ENCODE measurements at regions not wholly inside any gene's neighbourhood (a gene's known extent, or its start where the extent isn't known, plus 50 kb on each side); places are given as distances from the start of the nearest gene placed in this dataset.

GRCh38 chr14:85333841-85334240 is 196.1 kb upstream of the FLRT2 start:
- no peaks in the 10 kb centered on the region for H3K79me2 ChIP-seq (ENCODE audit: insufficient read depth, low read length)
- DNase-seq (no peak), ATAC-seq (ENCODE audit: insufficient read depth, low read depth) (no peak)
- H3K27ac ChIP-seq (ENCODE audit: low read length), result no peak overlapping the region
- no peaks in the 10 kb centered on the region for H3K36me3 ChIP-seq (ENCODE audit: insufficient read depth, low read length)
- H3K4me3 ChIP-seq (ENCODE audit: low read depth in 1 of 2, low read length in 2 of 2), result no peak overlapping the region
- H3K4me1 ChIP-seq (ENCODE audit: insufficient read depth, low read length), result no peaks in the 10 kb centered on the region
- no peaks in the 10 kb centered on the region for H3K27me3 ChIP-seq (ENCODE audit: insufficient read depth, low read length, poor library complexity)
- H2AFZ ChIP-seq (ENCODE audit: low read depth, low read length), result no peak overlapping the region
- TF ChIP-seq CTCF (IDR thresholded peaks at IDR 0.05; ENCODE audit: borderline replicate concordance, extremely low read depth, low read length, poor library complexity, severe bottlenecking) (no peak), EZH2 (IDR thresholded peaks at IDR 0.05; ENCODE audit: borderline replicate concordance, low read depth, low read length, severe bottlenecking) (no peak)
- H3K9me3 ChIP-seq (ENCODE audit: insufficient read depth, low read length, severe bottlenecking), result no peaks in the 10 kb centered on the region
- H3K9ac ChIP-seq (ENCODE audit: low read depth, low read length), result no peak overlapping the region
- H4K20me1 ChIP-seq (ENCODE audit: insufficient read depth, low read length), result no peaks in the 10 kb centered on the region
- H3K4me2 ChIP-seq (ENCODE audit: insufficient read depth, low read length), result no peak overlapping the region

DNA sequence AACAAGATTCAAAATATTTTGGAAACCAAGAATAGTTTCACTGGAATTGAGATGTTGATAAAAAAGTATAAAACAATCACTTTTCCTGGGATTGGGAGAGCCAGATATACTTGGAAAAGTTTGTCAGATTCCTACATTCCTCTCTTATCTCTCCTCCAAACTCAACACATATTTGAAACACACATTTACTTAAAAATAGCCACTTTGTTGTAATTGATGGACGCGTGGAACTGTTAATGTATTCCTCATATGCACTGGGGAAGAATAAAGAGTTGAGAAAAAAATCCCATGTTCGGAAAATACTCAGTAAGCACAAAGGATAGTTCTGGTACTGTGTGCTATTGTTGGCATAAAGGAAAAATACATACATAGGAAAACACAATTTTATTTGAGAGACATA is 195.6 kb upstream of the FLRT2 start:
- DNase-seq (no peak), ATAC-seq (ENCODE audit: insufficient read depth, low read depth) (no peak)
- no peak overlapping the region for H3K27ac ChIP-seq (ENCODE audit: low read length)
- H4K20me1 ChIP-seq (ENCODE audit: insufficient read depth, low read length), result no peaks in the 10 kb centered on the region
- H3K79me2 ChIP-seq (ENCODE audit: insufficient read depth, low read length), result no peaks in the 10 kb centered on the region
- no peaks in the 10 kb centered on the region for H3K36me3 ChIP-seq (ENCODE audit: insufficient read depth, low read length)
- no peak overlapping the region for H3K9ac ChIP-seq (ENCODE audit: low read depth, low read length)
- H2AFZ ChIP-seq (ENCODE audit: low read depth, low read length), result no peak overlapping the region
- TF ChIP-seq CTCF (IDR thresholded peaks at IDR 0.05; ENCODE audit: borderline replicate concordance, extremely low read depth, low read length, poor library complexity, severe bottlenecking) (no peak), EZH2 (IDR thresholded peaks at IDR 0.05; ENCODE audit: borderline replicate concordance, low read depth, low read length, severe bottlenecking) (no peak)
- H3K9me3 ChIP-seq (ENCODE audit: insufficient read depth, low read length, severe bottlenecking), result no peaks in the 10 kb centered on the region
- no peaks in the 10 kb centered on the region for H3K4me1 ChIP-seq (ENCODE audit: insufficient read depth, low read length)
- H3K27me3 ChIP-seq (ENCODE audit: insufficient read depth, low read length, poor library complexity), result no peaks in the 10 kb centered on the region
- no peak overlapping the region for H3K4me3 ChIP-seq (ENCODE audit: low read depth in 1 of 2, low read length in 2 of 2)
- no peak overlapping the region for H3K4me2 ChIP-seq (ENCODE audit: insufficient read depth, low read length)

GRCh38 chr14:85336257-85336656 is 193.7 kb upstream of the FLRT2 start:
- DNase-seq, result no peak
- Histone ChIP-seq H3K36me3 (ENCODE audit: insufficient read depth, low read length) (no peaks in the 10 kb centered on the region), H3K9me3 (ENCODE audit: insufficient read depth, low read length, severe bottlenecking) (no peaks in the 10 kb centered on the region), H3K4me1 (ENCODE audit: insufficient read depth, low read length) (no peaks in the 10 kb centered on the region), H3K4me2 (ENCODE audit: insufficient read depth, low read length) (no peak overlapping the region), H2AFZ (ENCODE audit: low read depth, low read length) (no peak overlapping the region), H3K9ac (ENCODE audit: low read depth, low read length) (no peak overlapping the region), H3K4me3 (ENCODE audit: low read depth in 1 of 2, low read length in 2 of 2) (no peak overlapping the region), H3K27ac (ENCODE audit: low read length) (no peak overlapping the region), H3K79me2 (ENCODE audit: insufficient read depth, low read length) (no peaks in the 10 kb centered on the region), H4K20me1 (ENCODE audit: insufficient read depth, low read length) (no peaks in the 10 kb centered on the region), H3K27me3 (ENCODE audit: insufficient read depth, low read length, poor library complexity) (no peaks in the 10 kb centered on the region)
- TF ChIP-seq EZH2 (IDR thresholded peaks at IDR 0.05; ENCODE audit: borderline replicate concordance, low read depth, low read length, severe bottlenecking), result no peak
- TF ChIP-seq CTCF (IDR thresholded peaks at IDR 0.05; ENCODE audit: borderline replicate concordance, extremely low read depth, low read length, poor library complexity, severe bottlenecking), result no peak
- no peak for ATAC-seq (ENCODE audit: insufficient read depth, low read depth)

- Histone ChIP-seq H3K4me1 (ENCODE audit: insufficient read depth, low read length) (no peaks in the 10 kb centered on the region), H3K9ac (ENCODE audit: low read depth, low read length) (no peak overlapping the region), H3K79me2 (ENCODE audit: insufficient read depth, low read length) (no peaks in the 10 kb centered on the region), H3K27ac (ENCODE audit: low read length) (no peak overlapping the region), H3K4me3 (ENCODE audit: low read depth in 1 of 2, low read length in 2 of 2) (no peak overlapping the region), H3K27me3 (ENCODE audit: insufficient read depth, low read length, poor library complexity) (no peaks in the 10 kb centered on the region), H4K20me1 (ENCODE audit: insufficient read depth, low read length) (no peaks in the 10 kb centered on the region), H3K9me3 (ENCODE audit: insufficient read depth, low read length, severe bottlenecking) (no peaks in the 10 kb centered on the region), H2AFZ (ENCODE audit: low read depth, low read length) (no peak overlapping the region), H3K36me3 (ENCODE audit: insufficient read depth, low read length) (no peaks in the 10 kb centered on the region), H3K4me2 (ENCODE audit: insufficient read depth, low read length) (no peak overlapping the region)
- TF ChIP-seq CTCF (IDR thresholded peaks at IDR 0.05; ENCODE audit: borderline replicate concordance, extremely low read depth, low read length, poor library complexity, severe bottlenecking) (no peak), EZH2 (IDR thresholded peaks at IDR 0.05; ENCODE audit: borderline replicate concordance, low read depth, low read length, severe bottlenecking) (no peak)
- no peak for ATAC-seq (ENCODE audit: insufficient read depth, low read depth)
- DNase-seq, result no peak
Observed at GRCh38 chr14:85336817-85337216, 193.1 kb upstream of the FLRT2 start.

All from DND-41 (cell line).